ENCODE measurements at regions not wholly inside any gene's neighbourhood (a gene's known extent, or its start where the extent isn't known, plus 50 kb on each side); places are given as distances from the start of the nearest gene placed in this dataset.

- no peak for TF ChIP-seq REST (IDR thresholded peaks at IDR 0.05; ENCODE audit: low read depth, low read length)
- no peak for TF ChIP-seq RCOR1 (IDR thresholded peaks at IDR 0.05; ENCODE audit: low read length)
- TF ChIP-seq CTCF (IDR thresholded peaks at IDR 0.05), result no peak
- no peak for TF ChIP-seq CHD2 (IDR thresholded peaks at IDR 0.05; ENCODE audit: low read length, partially characterized antibody)
- TF ChIP-seq SIN3A (IDR thresholded peaks at IDR 0.05; ENCODE audit: borderline replicate concordance, low read depth, low read length), result no peak
- TF ChIP-seq JUND (IDR thresholded peaks at IDR 0.05), result no peak
- TF ChIP-seq RXRA (IDR thresholded peaks at IDR 0.05; ENCODE audit: borderline replicate concordance, low read depth), result no peak
- TF ChIP-seq MXI1 (IDR thresholded peaks at IDR 0.05; ENCODE audit: low read depth, low read length), result no peak
Measured at GRCh38 chr2:240229005-240229404, 88.5 kb upstream of the OTOS start (continued).

GRCh38 chr2:240229603-240230235, 89.3 kb upstream of the OTOS start:
- Histone ChIP-seq H3K9me3 (no peaks in the 10 kb centered on the region), H3K27ac (ENCODE audit: low read depth in 2 of 2, low read length in 1 of 2) (no peak overlapping the region), H3K4me3 (ENCODE audit: low read depth in 2 of 2, low read length in 1 of 2) (no peak overlapping the region), H3K9me2 (no peaks in the 10 kb centered on the region), H3K79me2 (ENCODE audit: insufficient read depth) (no peaks in the 10 kb centered on the region), H3K9ac (no peak overlapping the region), H3K4me1 (ENCODE audit: control insufficient read depth in 1 of 2, insufficient read depth in 2 of 2, low read depth in 1 of 2, low read length in 1 of 2) (peaks cover 0 to 12% of the 10 kb centered on the region in 2 experiments; a peak in 1 of 4 replicates), H4K20me1 (ENCODE audit: insufficient read depth) (no peaks in the 10 kb centered on the region), H3F3A (replicated peaks; ENCODE audit: insufficient read depth) (no peaks in the 10 kb centered on the region), H3K36me3 (replicated peaks in 1 of 2; ENCODE audit: control insufficient read depth in 1 of 2, insufficient read depth in 2 of 2, low read length in 1 of 2) (no peaks in the 10 kb centered on the region), H2AFZ (ENCODE audit: low read depth) (no peak overlapping the region), H3K4me2 (no peak overlapping the region), H3K27me3 (ENCODE audit: insufficient read depth) (no peaks in the 10 kb centered on the region)
- 40% methylated on average over 5 of the region's 5 CpGs for WGBS (ENCODE audit: low lambda C conversion rate)
- DNase-seq, result no peak
- CTCF ChIA-PET, result interaction anchor here (0.6 to 5.0 kb wide), 4 partner anchors 31 to 209 kb away, joined by 3 to 28 read pairs (median 10); no protein-coding TSS in a partner anchor
- no peak for TF ChIP-seq FOSL2 (IDR thresholded peaks at IDR 0.05; ENCODE audit: borderline replicate concordance, low read depth)
- no peak for TF ChIP-seq CHD2 (IDR thresholded peaks at IDR 0.05; ENCODE audit: low read length, partially characterized antibody)
- TF ChIP-seq YY1 (IDR thresholded peaks at IDR 0.05; ENCODE audit: low read depth), result no peak
- TF ChIP-seq USF1 (IDR thresholded peaks at IDR 0.05; ENCODE audit: borderline replicate concordance, low read depth), result no peak
- no peak for TF ChIP-seq FOXJ3 (CRISPR knock-in tag; IDR thresholded peaks at IDR 0.05)
- no peak for TF ChIP-seq RAD21 (IDR thresholded peaks at IDR 0.05; ENCODE audit: low read length)
- TF ChIP-seq IRF3 (IDR thresholded peaks at IDR 0.05; ENCODE audit: low read depth, low read length), result no peak
- TF ChIP-seq MEF2A (IDR thresholded peaks at IDR 0.05; ENCODE audit: borderline replicate concordance, low read depth), result no peak
- no peak for TF ChIP-seq POLR2AphosphoS5 (IDR thresholded peaks at IDR 0.05; ENCODE audit: low read depth, low read length)
- no peak for TF ChIP-seq JUND (IDR thresholded peaks at IDR 0.05)
- TF ChIP-seq MXI1 (IDR thresholded peaks at IDR 0.05; ENCODE audit: low read depth, low read length), result no peak
- POLR2A ChIA-PET, result no interaction called here

Data from SK-N-SH (cell line).